ENCODE measurements at regions not wholly inside any gene's neighbourhood (a gene's known extent, or its start where the extent isn't known, plus 50 kb on each side); places are given as distances from the start of the nearest gene placed in this dataset.

DNA sequence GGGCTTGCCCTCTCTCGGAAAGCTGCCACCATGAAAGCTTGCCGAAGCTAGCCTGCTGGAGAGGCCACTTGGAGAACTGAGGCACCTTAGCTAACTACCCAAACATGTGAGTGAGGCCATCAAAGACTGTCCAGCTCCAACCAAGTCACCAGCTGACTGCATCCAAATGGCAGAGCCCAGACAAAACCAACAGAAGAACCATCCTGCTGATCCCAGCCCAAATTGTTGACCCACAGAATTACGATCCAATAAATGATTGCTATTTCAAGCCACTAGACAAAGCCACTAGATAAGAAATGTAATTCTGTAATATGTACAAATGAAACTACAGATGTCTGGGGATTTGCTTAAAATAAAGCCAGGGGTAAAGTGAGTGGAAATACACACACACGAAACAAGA lies 109.8 kb upstream of the TRPM1 start:
- H2BK120ac ChIP-seq (ENCODE audit: low read depth, low read length): no peak overlapping the region
- no peaks in the 10 kb centered on the region for H3K79me1 ChIP-seq (replicated peaks; ENCODE audit: low read length, poor library complexity, severe bottlenecking)
- H3K9ac ChIP-seq (ENCODE audit: low read length): no peak overlapping the region
- peaks cover 6% of the 10 kb centered on the region for H3K9me3 ChIP-seq (ENCODE audit: control insufficient read depth, low read length)
- H3K4me2 ChIP-seq (ENCODE audit: low read length, poor library complexity, severe bottlenecking): no peak overlapping the region
- no peak overlapping the region for H3K4ac ChIP-seq (ENCODE audit: low read depth in 1 of 2, low read length in 2 of 2)
- no peak overlapping the region for H2BK5ac ChIP-seq (ENCODE audit: low read depth, low read length, poor library complexity, severe bottlenecking)
- no peak overlapping the region for H2AFZ ChIP-seq (ENCODE audit: low read depth, low read length)
- H2BK15ac ChIP-seq (ENCODE audit: low read depth, poor library complexity, severe bottlenecking): no peak overlapping the region
- H3K4me3 ChIP-seq (ENCODE audit: insufficient read depth in 1 of 2, low read depth in 1 of 2, low read length in 2 of 2): no peak overlapping the region
- WGBS: 93% methylated on average over 3 of the region's 4 CpGs
- no peak overlapping the region for H3K18ac ChIP-seq (ENCODE audit: low read depth in 1 of 2, low read length in 2 of 2)
- H3K14ac ChIP-seq (ENCODE audit: low read length in 2 of 2): peak overlapping the region in 1 of 2 experiments; percentile 65
- H3K36me3 ChIP-seq (ENCODE audit: control insufficient read depth in 1 of 2, insufficient read depth in 2 of 2, low read depth in 1 of 2, low read length in 2 of 2): no peaks in the 10 kb centered on the region
- no peak for DNase-seq
- peaks cover 2 to 27% of the 10 kb centered on the region in 2 experiments for H3K27me3 ChIP-seq (ENCODE audit: control insufficient read depth in 1 of 2, insufficient read depth in 1 of 2, low read length in 2 of 2)
- peaks cover 17% of the 10 kb centered on the region for H3K4me1 ChIP-seq (ENCODE audit: control insufficient read depth, insufficient read depth, low read depth, low read length)
- no peak overlapping the region for H2AK5ac ChIP-seq (ENCODE audit: low read length, severe bottlenecking)
- peak overlapping the region in 1 of 2 experiments; percentile 72 for H3K23ac ChIP-seq (ENCODE audit: low read length in 2 of 2)
- H4K8ac ChIP-seq (ENCODE audit: low read length): no peak overlapping the region
- no peak overlapping the region for H2BK12ac ChIP-seq (ENCODE audit: low read length in 2 of 2)
- no peak overlapping the region for H3K27ac ChIP-seq (ENCODE audit: low read length, poor library complexity, severe bottlenecking)
- no peak overlapping the region for H4K91ac ChIP-seq (ENCODE audit: low read length)

DNA sequence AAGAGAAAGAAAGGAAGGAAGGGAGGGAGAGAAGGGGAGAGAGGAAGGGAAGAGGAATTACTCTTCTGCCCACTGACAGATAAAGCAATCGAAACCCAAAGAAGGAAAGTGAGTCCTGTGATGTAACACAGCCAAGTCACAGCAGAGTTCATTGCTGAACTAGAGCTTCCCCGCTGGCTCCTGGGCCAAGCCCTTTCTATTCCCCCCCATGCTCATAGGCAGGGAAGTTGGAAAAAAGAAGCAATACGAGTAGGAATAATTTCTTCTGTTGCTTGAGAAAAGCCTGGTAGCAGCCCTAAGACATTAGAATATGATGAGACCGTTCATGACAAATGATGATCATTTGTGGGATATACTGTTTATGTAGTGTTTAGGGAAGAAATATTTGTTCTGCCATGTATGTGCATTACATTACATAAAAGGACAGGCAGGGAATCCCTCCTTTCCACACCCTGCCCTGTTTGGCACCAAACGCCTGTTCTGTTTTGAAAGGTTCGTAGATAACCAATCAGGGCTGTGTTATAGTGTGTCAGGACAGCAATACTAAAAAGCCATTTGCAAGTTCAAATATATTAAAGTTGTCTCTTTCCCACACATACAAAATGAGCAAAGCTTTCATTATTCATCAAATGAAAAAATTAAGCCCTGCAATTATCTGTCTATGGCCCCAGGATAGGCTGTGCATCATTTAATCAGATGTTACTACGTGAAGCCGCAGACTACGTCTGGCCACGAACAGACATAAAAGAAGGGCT lies 111.0 kb upstream of the TRPM1 start:
- H2BK5ac ChIP-seq (ENCODE audit: low read depth, low read length, poor library complexity, severe bottlenecking): no peak overlapping the region
- H3K23ac ChIP-seq (ENCODE audit: low read length in 2 of 2): no peak overlapping the region
- no peak overlapping the region for H3K4me2 ChIP-seq (ENCODE audit: low read length, poor library complexity, severe bottlenecking)
- no peak overlapping the region for H2BK120ac ChIP-seq (ENCODE audit: low read depth, low read length)
- no peak overlapping the region for H3K18ac ChIP-seq (ENCODE audit: low read depth in 1 of 2, low read length in 2 of 2)
- peaks cover 6% of the 10 kb centered on the region for H3K9me3 ChIP-seq (ENCODE audit: control insufficient read depth, low read length)
- no peak overlapping the region for H3K4ac ChIP-seq (ENCODE audit: low read depth in 1 of 2, low read length in 2 of 2)
- H3K4me1 ChIP-seq (ENCODE audit: control insufficient read depth, insufficient read depth, low read depth, low read length): peaks cover 16% of the 10 kb centered on the region
- DNase-seq: no peak
- no peak overlapping the region for H4K8ac ChIP-seq (ENCODE audit: low read length)
- peaks cover 0 to 19% of the 10 kb centered on the region in 2 experiments for H3K27me3 ChIP-seq (ENCODE audit: control insufficient read depth in 1 of 2, insufficient read depth in 1 of 2, low read length in 2 of 2)
- H3K4me3 ChIP-seq (ENCODE audit: insufficient read depth in 1 of 2, low read depth in 1 of 2, low read length in 2 of 2): no peak overlapping the region
- no peak overlapping the region for H4K91ac ChIP-seq (ENCODE audit: low read length)
- H3K36me3 ChIP-seq (ENCODE audit: control insufficient read depth in 1 of 2, insufficient read depth in 2 of 2, low read depth in 1 of 2, low read length in 2 of 2): no peaks in the 10 kb centered on the region
- H2AK5ac ChIP-seq (ENCODE audit: low read length, severe bottlenecking): no peak overlapping the region
- no peak overlapping the region for H2AFZ ChIP-seq (ENCODE audit: low read depth, low read length)
- no peak overlapping the region for H3K27ac ChIP-seq (ENCODE audit: low read length, poor library complexity, severe bottlenecking)
- H2BK12ac ChIP-seq (ENCODE audit: low read length in 2 of 2): no peak overlapping the region
- 95% methylated on average over 8 of the region's 10 CpGs for WGBS
- no peak overlapping the region for H3K14ac ChIP-seq (ENCODE audit: low read length in 2 of 2)
- H3K9ac ChIP-seq (ENCODE audit: low read length): no peak overlapping the region
- no peak overlapping the region for H2BK15ac ChIP-seq (ENCODE audit: low read depth, poor library complexity, severe bottlenecking)
- H3K79me1 ChIP-seq (replicated peaks; ENCODE audit: low read length, poor library complexity, severe bottlenecking): no peaks in the 10 kb centered on the region

GRCh38 chr15:31214158-31214863 lies 112.3 kb upstream of the KLF13 start:
- H3K4me1 ChIP-seq (ENCODE audit: control insufficient read depth, insufficient read depth, low read depth, low read length): peaks cover 16% of the 10 kb centered on the region
- H3K4ac ChIP-seq (ENCODE audit: low read depth in 1 of 2, low read length in 2 of 2): no peak overlapping the region
- no peak overlapping the region for H3K9ac ChIP-seq (ENCODE audit: low read length)
- no peak overlapping the region for H3K4me2 ChIP-seq (ENCODE audit: low read length, poor library complexity, severe bottlenecking)
- DNase-seq: no peak
- H3K27ac ChIP-seq (ENCODE audit: low read length, poor library complexity, severe bottlenecking): no peak overlapping the region
- H3K23ac ChIP-seq (ENCODE audit: low read length in 2 of 2): no peak overlapping the region
- H2BK12ac ChIP-seq (ENCODE audit: low read length in 2 of 2): no peak overlapping the region
- WGBS: 80% methylated on average over 8 of the region's 8 CpGs
- H3K79me1 ChIP-seq (replicated peaks; ENCODE audit: low read length, poor library complexity, severe bottlenecking): no peaks in the 10 kb centered on the region
- peaks cover 0 to 20% of the 10 kb centered on the region in 2 experiments for H3K27me3 ChIP-seq (ENCODE audit: control insufficient read depth in 1 of 2, insufficient read depth in 1 of 2, low read length in 2 of 2)
- no peak overlapping the region for H2AK5ac ChIP-seq (ENCODE audit: low read length, severe bottlenecking)
- H3K14ac ChIP-seq (ENCODE audit: low read length in 2 of 2): no peak overlapping the region
- H3K18ac ChIP-seq (ENCODE audit: low read depth in 1 of 2, low read length in 2 of 2): peak overlapping the region in 1 of 2 experiments; percentile 13
- peak overlapping the region; percentile 58 for H2BK15ac ChIP-seq (ENCODE audit: low read depth, poor library complexity, severe bottlenecking)
- peak overlapping the region; percentile 30 for H4K91ac ChIP-seq (ENCODE audit: low read length)
- no peak overlapping the region for H2BK120ac ChIP-seq (ENCODE audit: low read depth, low read length)
- H3K4me3 ChIP-seq (ENCODE audit: insufficient read depth in 1 of 2, low read depth in 1 of 2, low read length in 2 of 2): no peak overlapping the region
- H2BK5ac ChIP-seq (ENCODE audit: low read depth, low read length, poor library complexity, severe bottlenecking): no peak overlapping the region
- no peak overlapping the region for H4K8ac ChIP-seq (ENCODE audit: low read length)
- H2AFZ ChIP-seq (ENCODE audit: low read depth, low read length): no peak overlapping the region
- peaks cover 6% of the 10 kb centered on the region for H3K9me3 ChIP-seq (ENCODE audit: control insufficient read depth, low read length)
- no peaks in the 10 kb centered on the region for H3K36me3 ChIP-seq (ENCODE audit: control insufficient read depth in 1 of 2, insufficient read depth in 2 of 2, low read depth in 1 of 2, low read length in 2 of 2)

DNA sequence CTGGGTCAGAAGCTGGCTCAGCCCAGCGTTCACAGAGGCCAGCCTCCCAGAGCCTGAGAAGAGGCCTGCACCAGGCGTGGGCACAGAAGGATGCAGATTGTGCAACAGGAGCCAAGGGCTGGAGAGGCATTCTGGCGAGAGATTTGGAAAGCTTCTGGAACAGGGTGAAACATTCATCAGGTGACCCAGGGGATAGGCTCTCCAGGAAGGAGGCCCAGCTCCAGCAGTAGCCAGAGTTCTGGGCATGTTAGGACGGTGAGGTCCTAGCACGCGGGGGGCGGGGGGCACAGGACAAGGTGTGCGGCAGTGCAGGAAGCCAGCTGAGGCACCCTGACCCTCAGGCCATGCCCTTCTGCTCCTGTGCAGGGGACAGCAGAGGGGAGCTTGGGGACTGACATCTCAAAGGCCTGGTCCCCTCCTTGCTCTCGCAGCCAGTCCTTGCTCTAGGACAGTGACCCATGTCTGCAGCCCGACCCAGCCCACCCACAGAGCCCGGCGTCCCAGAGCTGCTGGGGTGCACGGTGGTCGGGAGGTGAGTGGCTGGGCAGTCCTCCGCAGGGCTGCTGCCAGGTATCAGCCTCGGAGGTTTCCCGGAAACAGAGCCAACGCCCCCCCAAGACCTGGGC lies 111.7 kb upstream of the KLF13 start:
- peaks cover 6% of the 10 kb centered on the region for H3K9me3 ChIP-seq (ENCODE audit: control insufficient read depth, low read length)
- H3K23ac ChIP-seq (ENCODE audit: low read length in 2 of 2): no peak overlapping the region
- H4K91ac ChIP-seq (ENCODE audit: low read length): no peak overlapping the region
- no peak overlapping the region for H2BK120ac ChIP-seq (ENCODE audit: low read depth, low read length)
- H3K27me3 ChIP-seq (ENCODE audit: control insufficient read depth in 1 of 2, insufficient read depth in 1 of 2, low read length in 2 of 2): peaks cover 0 to 20% of the 10 kb centered on the region in 2 experiments
- H3K36me3 ChIP-seq (ENCODE audit: control insufficient read depth in 1 of 2, insufficient read depth in 2 of 2, low read depth in 1 of 2, low read length in 2 of 2): no peaks in the 10 kb centered on the region
- H3K79me1 ChIP-seq (replicated peaks; ENCODE audit: low read length, poor library complexity, severe bottlenecking): no peaks in the 10 kb centered on the region
- H2AFZ ChIP-seq (ENCODE audit: low read depth, low read length): no peak overlapping the region
- peak overlapping the region in 1 of 2 experiments; percentile 71 for H3K18ac ChIP-seq (ENCODE audit: low read depth in 1 of 2, low read length in 2 of 2)
- WGBS: 62% methylated on average over 18 of the region's 18 CpGs
- H2BK5ac ChIP-seq (ENCODE audit: low read depth, low read length, poor library complexity, severe bottlenecking): no peak overlapping the region
- H2BK12ac ChIP-seq (ENCODE audit: low read length in 2 of 2): peak overlapping the region in 1 of 2 experiments; percentile 59
- no peak overlapping the region for H3K9ac ChIP-seq (ENCODE audit: low read length)
- peaks cover 16% of the 10 kb centered on the region for H3K4me1 ChIP-seq (ENCODE audit: control insufficient read depth, insufficient read depth, low read depth, low read length)
- no peak overlapping the region for H2BK15ac ChIP-seq (ENCODE audit: low read depth, poor library complexity, severe bottlenecking)
- no peak overlapping the region for H3K27ac ChIP-seq (ENCODE audit: low read length, poor library complexity, severe bottlenecking)
- peak overlapping the region; percentile 85 for H3K4me2 ChIP-seq (ENCODE audit: low read length, poor library complexity, severe bottlenecking)
- H4K8ac ChIP-seq (ENCODE audit: low read length): peak overlapping the region; percentile 47
- no peak overlapping the region for H3K14ac ChIP-seq (ENCODE audit: low read length in 2 of 2)
- H3K4ac ChIP-seq (ENCODE audit: low read depth in 1 of 2, low read length in 2 of 2): no peak overlapping the region
- H2AK5ac ChIP-seq (ENCODE audit: low read length, severe bottlenecking): no peak overlapping the region
- no peak for DNase-seq
- peak overlapping the region in 1 of 2 experiments; percentile 63 for H3K4me3 ChIP-seq (ENCODE audit: insufficient read depth in 1 of 2, low read depth in 1 of 2, low read length in 2 of 2)

All from mesenchymal stem cell (in vitro differentiated cells and primary cell).